A549 (cell line): ENCODE measurements at regions not wholly inside any gene's neighbourhood (a gene's known extent, or its start where the extent isn't known, plus 50 kb on each side); places are given as distances from the start of the nearest gene placed in this dataset.

Experiments used
- ATAC-seq, 2 experiments: fragments of 200-7000 bp in 1 of 2; fragments of >200 bp in 1 of 2; cut with Nextera tagmentation in 1 of 2; cut with Tn5 transposase in 1 of 2; 3 replicates each; pipeline versions ENCODE4 v1.8.0 to v1.9.1; 2018 to 2020; ENCODE audit warnings: mild to moderate bottlenecking in 1 of 2, moderate library complexity in 1 of 2
- CTCF ChIA-PET: fragments of 300-600 bp; sonication (Branson Sonifier 250); formaldehyde crosslinking; extraction: SDS; loops from one replicate; lab custom pipeline; 2021; ENCODE audit warnings: antibody characterized with exemption, inconsistent platforms; lab: Yijun Ruan, JAX
- POLR2A ChIA-PET: fragments of 350-600 bp; formaldehyde crosslinking; extraction: SDS; loops from one replicate; lab custom pipeline; 2021; ENCODE audit warnings: antibody characterized with exemption, inconsistent platforms; lab: Yijun Ruan, JAX
- DNase-seq, 2 experiments: peaks; one replicate each; pipeline versions ENCODE4 v3.0.0 to v3.0.0-alpha.2; 2011 to 2016; ENCODE audit warnings: low read depth in 1 of 2, low spot score in 1 of 2
- FAIRE-seq: peaks from 2 replicates; lab custom pipeline; 2011; peaks lifted over from hg19 to GRCh38; lab: Jason Lieb, UNC
- H3K27ac ChIP-seq, 2 experiments: fragments of >200 bp; sonication (Bioruptor Twin); formaldehyde crosslinking; 3 replicates each; pipeline ENCODE4 v1.5.1; 2016 to 2017
- H3K4me1 ChIP-seq: fragments of >200 bp; sonication (Bioruptor Twin); formaldehyde crosslinking; 3 replicates; pipeline ENCODE4 v1.6.1; 2016
- H3K4me2 ChIP-seq: fragments of >200 bp; sonication (Bioruptor Twin); formaldehyde crosslinking; 3 replicates; pipeline ENCODE4 v1.6.1; 2016
- H3K4me3 ChIP-seq: fragments of >200 bp; sonication (Bioruptor Twin); formaldehyde crosslinking; 3 replicates; pipeline ENCODE4 v1.5.1; 2016
- H3K9me3 ChIP-seq: fragments of >200 bp; sonication (Bioruptor Twin); formaldehyde crosslinking; 3 replicates; pipeline ENCODE4 v1.6.1; 2016
- CBX8 ChIP-seq: fragments of 200-600 bp; sonication (generic); IDR thresholded peaks from 2 replicates; pipeline ENCODE4 v1.6.1; 2016
- CHD4 ChIP-seq: fragments of 200-600 bp; sonication (generic); IDR thresholded peaks from 2 replicates; pipeline ENCODE4 v1.6.1; 2016; ENCODE audit warnings: antibody characterized with exemption, mild to moderate bottlenecking, borderline replicate concordance
- CTCF ChIP-seq: fragments of >200 bp; sonication (Bioruptor Twin); formaldehyde crosslinking; IDR thresholded peaks from 3 replicates; pipeline ENCODE4 v1.5.1; 2016
- E2F6 ChIP-seq: IDR thresholded peaks from 2 replicates; pipeline ENCODE4 v1.6.1; 2012; ENCODE audit warnings: low read depth, borderline replicate concordance
- EHMT2 ChIP-seq: fragments of 200-600 bp; sonication (generic); IDR thresholded peaks from 2 replicates; pipeline ENCODE4 v1.6.1; 2016; ENCODE audit warnings: antibody characterized with exemption, low read depth, mild to moderate bottlenecking, moderate library complexity
- FOSB ChIP-seq: fragments of 250-450 bp; sonication (Bioruptor Pico); IDR thresholded peaks from 2 replicates; pipeline ENCODE4 v1.5.0; 2020; ENCODE audit warnings: mild to moderate bottlenecking, moderate library complexity
- HOXA7 ChIP-seq: fragments of 250-450 bp; sonication (Bioruptor Pico); IDR thresholded peaks from 2 replicates; pipeline ENCODE4 v1.5.0; 2020; ENCODE audit warnings: mild to moderate bottlenecking, moderate library complexity
- HOXB13 ChIP-seq: fragments of 250-450 bp; sonication (Bioruptor Pico); IDR thresholded peaks from 2 replicates; pipeline ENCODE4 v1.5.0; 2020; ENCODE audit warnings: low read depth, mild to moderate bottlenecking, moderate library complexity
- KDM1A ChIP-seq: fragments of 200-600 bp; sonication (generic); IDR thresholded peaks from 2 replicates; pipeline ENCODE4 v1.6.1; 2016; ENCODE audit warnings: low read depth, mild to moderate bottlenecking
- KDM5A ChIP-seq: fragments of 200-600 bp; sonication (generic); IDR thresholded peaks from 2 replicates; pipeline ENCODE4 v1.6.1; 2016; ENCODE audit warnings: antibody characterized with exemption, mild to moderate bottlenecking
- MAFK ChIP-seq: fragments of 450-650 bp; IDR thresholded peaks from 2 replicates; pipeline ENCODE4 v1.6.1; 2014; ENCODE audit not compliant: partially characterized antibody
- MAX ChIP-seq: IDR thresholded peaks from 2 replicates; pipeline ENCODE4 v1.6.1; 2012
- MAZ ChIP-seq: fragments of 150-350 bp; IDR thresholded peaks from 2 replicates; pipeline ENCODE4 v1.6.1; 2014; ENCODE audit warnings: antibody characterized with exemption, low read depth, low read length, borderline replicate concordance
- NPAS2 ChIP-seq: fragments of 250-450 bp; sonication (Bioruptor Pico); IDR thresholded peaks from 2 replicates; pipeline ENCODE4 v1.8.0; 2022; ENCODE audit warnings: mild to moderate bottlenecking, moderate library complexity, borderline replicate concordance
- PBX3 ChIP-seq: IDR thresholded peaks from 2 replicates; pipeline ENCODE4 v1.6.1; 2012
- POLR2AphosphoS2 ChIP-seq: conservative IDR thresholded peaks from 2 replicates; pipeline ENCODE4 v1.6.1; 2012; ENCODE audit warnings: low read length, improper control_type of control experiment, inconsistent platforms
- RAD21 ChIP-seq, 2 experiments: fragments of >200 bp in 1 of 2; sonication (Bioruptor Twin) in 1 of 2; formaldehyde crosslinking in 1 of 2; IDR thresholded peaks in 1 of 2; conservative IDR thresholded peaks in 1 of 2; 2 replicates in 1 of 2; 3 replicates in 1 of 2; pipeline ENCODE4 v1.6.1; 2012 to 2018; ENCODE audit warnings: inconsistent platforms in 1 of 2
- RARB ChIP-seq: fragments of 250-450 bp; sonication (Bioruptor Pico); IDR thresholded peaks from 2 replicates; pipeline ENCODE4 v1.8.0; 2021; ENCODE audit warnings: mild to moderate bottlenecking, moderate library complexity
- RFX5 ChIP-seq: fragments of 450-650 bp; IDR thresholded peaks from 2 replicates; pipeline ENCODE4 v1.7.1; 2014; ENCODE audit warnings: antibody characterized with exemption, mild to moderate bottlenecking, moderate library complexity
- TFCP2L1 ChIP-seq: fragments of 250-450 bp; sonication (Bioruptor Pico); IDR thresholded peaks from 2 replicates; pipeline ENCODE4 v1.5.0; 2021; ENCODE audit warnings: mild to moderate bottlenecking
- TP53 ChIP-seq: fragments of 250-450 bp; sonication (Bioruptor Pico); IDR thresholded peaks from 2 replicates; pipeline ENCODE4 v1.5.0; 2021; ENCODE audit warnings: mild to moderate bottlenecking, moderate library complexity
- USF2 ChIP-seq: fragments of 450-650 bp; IDR thresholded peaks from 2 replicates; pipeline ENCODE4 v1.6.1; 2014; ENCODE audit warnings: antibody characterized with exemption
- ZC3H11A ChIP-seq: fragments of 450-650 bp; IDR thresholded peaks from 2 replicates; pipeline ENCODE4 v1.6.1; 2014; ENCODE audit warnings: antibody characterized with exemption, mild to moderate bottlenecking
- WGBS: methylation state at CpG from one replicate; pipeline ENCODE4 v1.1.6; 2017; ENCODE audit errors: missing lambda C conversion rate; 5-methylcytosine and 5-hydroxymethylcytosine counted together

- TF ChIP-seq RARB (CRISPR knock-in tag) = no peak
- Histone ChIP-seq H3K9me3 (no peaks in the 10 kb centered on the region), H3K4me1 (no peaks in the 10 kb centered on the region), H3K27ac (no peak overlapping the region), H3K4me3 (no peak overlapping the region), H3K4me2 (no peak overlapping the region)
- FAIRE-seq (no peak), ATAC-seq (no peak), DNase-seq (no peak)
- ChIA-PET POLR2A (no interaction called here), CTCF (no interaction called here)
- WGBS = 0% methylated on average over 1 of the region's 1 CpG
These were observed 1405.0 kb upstream of the IGFBP7 start for GRCh38 chr4:58515226-58515625.

GRCh38 chr4:58514299-58514698, 1404.1 kb upstream of the IGFBP7 start:
- FAIRE-seq (no peak), ATAC-seq (no peak), DNase-seq (peak in 1 of 2 experiments; percentile 0)
- 41% methylated on average over 1 of the region's 1 CpG for WGBS
- Histone ChIP-seq H3K4me3 (no peak overlapping the region), H3K27ac (no peak overlapping the region), H3K9me3 (no peaks in the 10 kb centered on the region), H3K4me1 (no peaks in the 10 kb centered on the region), H3K4me2 (no peak overlapping the region)
- TF ChIP-seq RAD21 (conservative IDR thresholded peaks at IDR 0.05 in 1 of 2, IDR thresholded peaks at IDR 0.05 in 1 of 2) = peak; percentile 34 to 38; a peak in 2 of 5 replicates
- no peak; the same call in 2 of the 3 replicates for TF ChIP-seq CTCF
- CTCF ChIA-PET = no interaction called here
- POLR2A ChIA-PET = no interaction called here

GRCh38 chr4:58510652-58511051, 1400.5 kb upstream of the IGFBP7 start:
- no peak for TF ChIP-seq TP53 (CRISPR knock-in tag)
- TF ChIP-seq KDM5A = no peak
- TF ChIP-seq FOSB (CRISPR knock-in tag) = no peak
- no peak for TF ChIP-seq KDM1A
- no peak for TF ChIP-seq HOXB13 (CRISPR knock-in tag)
- TF ChIP-seq ZC3H11A = no peak
- TF ChIP-seq USF2 = no peak
- no peak for TF ChIP-seq CBX8
- no peak for TF ChIP-seq EHMT2
- TF ChIP-seq PBX3 = no peak
- TF ChIP-seq RFX5 = no peak
- no peak for TF ChIP-seq MAZ
- no peak for TF ChIP-seq NPAS2
- no peak for TF ChIP-seq E2F6
- Histone ChIP-seq H3K27ac (no peak overlapping the region), H3K9me3 (no peaks in the 10 kb centered on the region), H3K4me1 (no peaks in the 10 kb centered on the region), H3K4me2 (no peak overlapping the region), H3K4me3 (no peak overlapping the region)
- POLR2A ChIA-PET = no interaction called here
- no peak for ATAC-seq
- WGBS = 38% methylated on average over 2 of the region's 2 CpGs
- FAIRE-seq = no peak
- no peak for DNase-seq
- CTCF ChIA-PET = no interaction called here

- Histone ChIP-seq H3K27ac (no peak overlapping the region), H3K4me1 (no peaks in the 10 kb centered on the region), H3K4me3 (no peak overlapping the region), H3K4me2 (no peak overlapping the region), H3K9me3 (no peaks in the 10 kb centered on the region)
- CTCF ChIA-PET = no interaction called here
- ATAC-seq (no peak), FAIRE-seq (no peak), DNase-seq (no peak)
- POLR2A ChIA-PET = no interaction called here
- 40% methylated on average over 4 of the region's 4 CpGs for WGBS
- TF ChIP-seq CHD4 = no peak
- no peak for TF ChIP-seq MAX
- TF ChIP-seq TFCP2L1 (CRISPR knock-in tag) = no peak
- no peak for TF ChIP-seq HOXA7 (CRISPR knock-in tag)
- TF ChIP-seq MAFK = no peak
- TF ChIP-seq E2F6 = no peak
- TF ChIP-seq EHMT2 = no peak
- no peak for TF ChIP-seq NPAS2
- TF ChIP-seq USF2 = no peak
- TF ChIP-seq KDM5A = no peak
- no peak for TF ChIP-seq POLR2AphosphoS2
These were observed 1396.9 kb upstream of the IGFBP7 start for GRCh38 chr4:58507079-58507478.
